GM19351 (cell line): ENCODE measurements at regions not wholly inside any gene's neighbourhood (a gene's known extent, or its start where the extent isn't known, plus 50 kb on each side); places are given as distances from the start of the nearest gene placed in this dataset.
A peak's percentile ranks its signal among the peaks of the same experiment; 100 is the strongest.

Experiments used
- ATAC-seq: cut with Tn5 transposase; IDR thresholded peaks from one replicate; pipeline ENCODE4 v1.9.1; 2021; ENCODE audit warnings: mild to moderate bottlenecking, moderate library complexity; ENCODE audit not compliant: unreplicated experiment

DNA sequence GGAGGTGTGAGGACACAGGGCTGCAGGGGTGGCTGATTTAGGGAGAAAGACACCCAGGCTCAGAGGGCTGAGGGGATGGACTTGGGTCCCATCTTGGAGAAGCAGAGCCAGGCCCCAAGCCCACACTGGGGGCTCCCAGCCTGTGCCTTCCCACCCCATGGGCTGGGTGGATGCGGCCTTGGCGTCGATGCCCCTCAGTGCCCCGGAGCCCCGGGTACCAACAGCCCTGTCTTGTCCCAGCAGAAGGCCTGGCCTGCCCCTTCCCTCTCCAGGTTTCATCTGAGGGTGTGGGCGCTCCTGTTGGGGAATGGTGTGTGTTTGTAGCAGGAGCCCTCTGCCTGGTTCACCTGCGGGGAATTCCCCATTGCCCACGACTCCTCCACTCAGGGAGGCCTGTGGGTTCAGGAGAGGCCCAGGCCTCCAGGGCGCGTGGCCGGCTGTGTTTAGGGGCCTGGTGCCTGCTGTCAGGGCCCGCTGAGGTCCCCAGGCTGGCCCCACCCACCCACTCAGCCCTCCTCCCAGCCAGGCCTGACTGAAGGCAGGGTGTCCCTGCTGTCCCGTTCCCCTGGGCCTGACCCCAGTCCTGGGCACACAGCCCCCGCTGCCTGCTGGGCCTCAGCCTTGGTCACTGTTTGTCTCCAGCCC, 51.1 kb upstream of the BEGAIN start:
- no peak for ATAC-seq

DNA sequence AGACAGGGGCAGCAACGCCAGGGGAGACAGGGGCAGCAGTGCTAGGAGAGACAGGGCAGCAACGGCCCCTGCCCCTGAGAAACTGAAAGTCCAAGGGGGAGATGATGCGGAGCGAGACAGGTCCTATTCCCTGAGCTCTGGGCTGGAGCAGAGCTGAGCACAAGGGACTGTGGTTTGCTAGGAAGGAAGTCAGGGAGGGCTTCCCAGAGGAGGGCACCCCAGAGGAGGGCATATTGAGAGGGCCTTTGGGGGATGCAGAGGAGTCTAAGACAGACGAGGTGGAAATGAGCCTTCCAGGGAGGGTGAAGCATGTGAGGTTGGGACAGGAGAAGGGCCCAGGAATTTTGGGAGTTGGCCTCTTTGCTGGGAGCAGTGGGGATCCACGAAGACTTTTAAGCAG, 52.1 kb upstream of the BEGAIN start:
- ATAC-seq, result no peak

DNA sequence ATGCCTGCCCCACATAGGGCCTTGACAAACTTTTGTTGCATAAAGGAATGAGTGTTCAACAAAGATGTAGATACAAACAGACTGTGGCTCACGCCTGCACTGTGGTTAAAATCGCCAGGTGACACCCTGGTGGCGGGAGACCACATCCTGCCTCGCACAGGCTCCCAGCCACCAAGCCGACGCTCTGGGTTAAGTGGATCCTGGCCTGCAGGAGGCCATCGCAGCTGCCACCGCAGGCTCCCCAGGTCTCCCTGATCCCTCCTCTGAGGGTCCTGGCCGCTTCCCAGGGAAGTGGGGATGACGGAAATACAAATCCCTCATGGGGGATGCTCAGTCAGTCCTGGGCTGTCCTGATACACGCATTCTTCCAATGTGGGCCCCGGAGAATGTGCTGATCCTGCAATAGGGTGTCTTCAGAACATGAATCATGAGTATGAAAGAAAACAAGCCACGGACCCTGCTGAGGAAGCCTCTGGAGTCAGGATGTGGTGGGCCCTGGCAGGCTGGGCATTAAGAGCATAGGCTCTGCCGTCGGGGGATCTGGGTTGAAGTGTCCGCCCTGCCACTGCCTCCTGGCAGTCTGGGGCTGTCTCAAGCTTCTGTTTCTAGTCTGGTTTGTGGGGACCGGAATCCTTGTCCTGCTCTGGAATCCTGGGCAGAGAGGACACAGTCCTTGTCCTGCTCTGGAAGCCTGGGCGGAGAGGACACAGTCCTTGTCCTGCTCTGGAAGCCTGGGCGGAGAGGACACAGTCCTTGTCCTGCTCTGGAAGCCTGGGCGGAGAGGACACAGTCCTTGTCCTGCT, 53.5 kb upstream of the BEGAIN start:
- peak; percentile 98 for ATAC-seq

DNA sequence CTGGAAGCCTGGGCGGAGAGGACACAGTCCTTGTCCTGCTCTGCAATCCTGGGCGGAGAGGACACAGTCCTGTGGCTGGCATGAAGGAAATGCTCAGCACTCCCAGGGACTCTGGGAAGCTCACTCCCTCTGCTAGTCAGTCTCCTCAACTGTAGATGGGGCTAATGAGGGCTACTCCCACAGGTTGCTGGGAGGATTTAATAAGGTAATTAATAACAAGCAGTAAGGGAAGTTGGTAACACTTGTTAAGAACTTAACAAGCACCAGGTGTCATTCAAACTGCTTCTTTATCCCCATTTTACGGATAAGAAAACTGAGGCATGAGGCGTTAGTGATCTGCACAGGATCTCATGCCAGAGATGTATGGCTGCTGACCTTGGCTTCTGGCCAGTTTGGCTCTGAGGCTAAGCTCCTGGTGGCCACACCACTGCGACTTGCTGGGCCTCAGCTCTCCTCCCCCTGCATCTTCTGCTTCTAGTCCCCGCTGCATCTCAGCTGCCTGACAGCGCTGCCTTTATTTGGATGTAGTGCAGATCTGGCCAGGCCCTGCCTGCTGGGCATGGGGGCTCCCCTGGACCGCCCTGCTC, 54.1 kb upstream of the BEGAIN start:
- no peak for ATAC-seq

DNA sequence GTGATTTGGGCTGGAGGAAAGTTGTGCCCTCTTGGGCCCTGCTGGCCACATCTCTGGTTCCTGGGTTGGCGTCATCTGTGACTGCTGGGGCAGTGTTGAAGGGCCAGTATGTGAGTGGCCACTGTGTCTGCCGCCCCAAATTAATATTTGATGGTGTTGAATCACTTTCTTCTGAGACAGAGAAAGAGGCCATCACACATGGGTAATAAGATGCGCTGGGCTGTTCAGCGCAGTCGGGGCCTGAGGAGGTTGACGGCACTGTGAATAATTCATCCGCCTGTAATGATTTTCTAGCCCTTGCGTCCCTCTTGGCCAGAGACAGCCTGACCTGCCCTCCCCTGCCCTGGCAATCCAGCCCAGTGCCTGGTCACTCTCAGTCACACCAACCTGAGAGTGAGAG, 56.2 kb upstream of the BEGAIN start:
- no peak for ATAC-seq

DNA sequence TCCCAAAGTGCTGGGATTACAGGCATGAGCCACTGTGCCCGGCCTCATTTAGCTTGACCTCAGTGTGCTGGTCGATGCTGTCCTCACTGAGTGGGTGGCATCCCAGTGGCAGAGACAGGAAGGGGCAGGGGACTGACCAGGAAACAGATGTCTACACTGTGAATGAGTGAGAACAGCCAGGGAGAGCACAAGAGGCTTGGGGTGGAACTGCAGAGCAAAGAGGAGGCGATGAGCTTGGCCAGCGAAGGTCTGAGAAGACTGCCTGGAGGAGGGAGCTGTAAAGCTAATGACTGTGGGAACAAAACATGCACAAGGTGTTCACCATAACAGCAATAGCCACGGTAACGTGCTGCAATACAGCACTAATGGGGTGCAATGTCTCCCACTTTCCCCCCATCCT, 57.2 kb upstream of the BEGAIN start:
- no peak for ATAC-seq

DNA sequence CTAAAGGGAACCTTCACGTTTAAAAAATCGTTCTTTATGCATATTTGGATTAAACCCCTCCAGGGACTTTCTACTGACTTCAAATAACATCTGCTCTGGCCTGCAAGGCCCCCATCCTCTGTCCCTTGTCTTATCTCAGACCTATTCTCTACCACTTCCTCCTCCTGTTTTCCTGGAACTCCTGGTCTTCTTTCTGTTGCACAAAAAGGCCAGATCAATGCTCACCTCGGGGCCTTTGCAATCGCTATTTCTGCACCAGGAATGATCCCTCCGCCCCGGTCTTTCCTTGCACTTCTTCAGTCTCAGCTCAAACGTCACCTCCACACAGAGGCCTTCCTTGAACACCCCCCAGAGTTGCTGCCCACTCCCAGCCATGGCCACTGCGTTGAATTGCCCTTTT, 57.6 kb upstream of the BEGAIN start:
- ATAC-seq, result no peak

DNA sequence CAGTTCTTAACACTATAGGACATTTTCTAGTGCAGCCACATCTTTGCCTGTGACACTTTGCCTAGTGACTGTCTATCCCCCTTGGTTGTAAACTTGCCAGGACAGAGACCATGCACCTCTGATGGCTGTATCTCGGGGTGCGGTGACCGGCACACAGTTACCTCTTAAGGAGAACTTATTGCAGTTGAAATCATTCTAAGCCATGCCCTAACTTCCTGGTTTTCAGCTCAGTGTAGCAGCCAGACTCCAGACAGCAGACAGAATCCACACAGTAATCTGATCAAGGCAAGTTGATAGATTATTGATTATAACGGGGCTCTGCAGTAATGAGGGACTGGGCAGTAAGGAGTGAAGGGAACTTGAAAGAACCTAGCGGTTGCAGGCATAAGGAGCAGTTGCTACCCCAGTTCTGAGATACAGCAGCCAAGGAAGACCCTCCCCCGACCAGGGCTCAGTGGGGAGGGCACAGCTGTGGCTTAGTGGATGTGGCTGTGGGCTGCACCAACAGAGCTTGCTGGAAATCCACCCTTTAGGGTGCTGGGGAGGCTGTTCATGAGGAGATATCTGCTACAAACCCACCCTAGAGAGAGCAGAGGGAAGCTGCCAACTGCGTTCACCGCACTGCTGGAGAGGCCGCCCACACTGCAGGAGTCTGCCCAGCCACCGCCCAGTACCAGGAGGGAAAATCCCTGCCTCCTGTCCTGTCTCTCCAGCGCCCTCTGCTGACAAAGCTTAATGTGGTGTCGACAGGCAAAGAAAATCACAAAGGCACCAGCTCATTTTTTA, 58.2 kb upstream of the BEGAIN start:
- peak; percentile 76 for ATAC-seq

DNA sequence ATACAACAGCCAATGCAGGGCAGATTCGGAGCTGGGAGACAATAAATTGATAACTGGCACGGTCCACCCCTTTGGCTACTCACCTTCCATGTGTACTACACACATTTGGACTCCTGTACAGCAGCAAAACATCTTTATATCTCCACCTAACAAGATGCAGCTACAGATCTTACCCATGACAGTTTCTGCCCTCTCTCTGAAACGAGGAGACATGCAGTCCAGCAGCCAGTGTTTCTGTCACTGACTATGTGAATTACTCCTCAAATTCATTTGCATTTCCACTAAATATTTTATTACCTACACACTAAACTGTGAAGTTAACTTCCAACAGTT, 58.7 kb upstream of the BEGAIN start:
- no peak for ATAC-seq

DNA sequence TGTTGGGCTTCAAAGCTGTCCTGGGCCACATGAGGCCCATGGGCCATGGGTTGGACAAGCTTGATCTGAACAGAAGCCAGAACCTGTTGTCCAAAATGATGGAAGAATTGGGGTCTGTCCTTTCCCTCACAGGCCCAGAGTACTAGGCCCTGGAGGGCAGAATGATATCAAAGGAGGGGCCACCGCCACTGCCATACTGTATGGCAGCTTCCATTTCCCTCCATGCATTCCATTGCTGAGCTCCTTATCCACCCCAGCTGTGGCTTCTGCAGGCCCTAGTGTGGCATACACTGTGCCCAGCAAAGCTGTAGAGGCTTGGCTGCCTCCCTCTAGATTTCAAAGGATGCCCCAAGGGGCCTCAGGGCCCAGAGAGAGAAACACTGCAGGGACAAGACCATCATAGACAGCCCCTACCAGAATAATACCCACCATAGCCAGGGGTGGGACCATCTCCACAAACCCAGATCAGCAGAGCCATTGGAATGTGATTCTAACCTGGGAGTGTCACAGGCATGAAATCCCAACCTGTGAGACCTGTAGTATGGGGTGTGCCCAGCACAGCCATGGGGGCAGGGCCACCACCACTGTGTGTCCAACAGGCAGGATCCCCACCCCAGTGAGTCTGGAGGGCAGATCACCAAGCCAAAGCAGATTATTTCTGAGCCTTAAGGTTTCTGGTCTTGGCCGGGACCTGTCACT, 61.4 kb upstream of the BEGAIN start:
- ATAC-seq, result no peak

DNA sequence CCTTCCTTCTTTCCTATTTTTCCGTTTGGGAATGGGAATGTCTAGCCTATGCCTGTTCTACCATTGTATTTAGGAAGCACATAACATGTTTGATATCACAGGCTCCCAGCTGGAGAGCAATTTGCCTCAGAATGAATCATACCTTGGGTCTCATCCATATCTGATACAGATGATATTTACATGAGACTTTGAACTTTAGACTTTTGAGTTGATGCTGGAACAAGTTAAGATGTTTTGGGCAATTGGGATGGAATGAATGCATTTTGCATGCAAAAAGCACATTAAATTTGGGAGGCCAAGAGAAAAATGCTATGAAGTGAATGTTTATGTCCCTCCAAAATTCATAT, 61.9 kb upstream of the BEGAIN start:
- no peak for ATAC-seq

DNA sequence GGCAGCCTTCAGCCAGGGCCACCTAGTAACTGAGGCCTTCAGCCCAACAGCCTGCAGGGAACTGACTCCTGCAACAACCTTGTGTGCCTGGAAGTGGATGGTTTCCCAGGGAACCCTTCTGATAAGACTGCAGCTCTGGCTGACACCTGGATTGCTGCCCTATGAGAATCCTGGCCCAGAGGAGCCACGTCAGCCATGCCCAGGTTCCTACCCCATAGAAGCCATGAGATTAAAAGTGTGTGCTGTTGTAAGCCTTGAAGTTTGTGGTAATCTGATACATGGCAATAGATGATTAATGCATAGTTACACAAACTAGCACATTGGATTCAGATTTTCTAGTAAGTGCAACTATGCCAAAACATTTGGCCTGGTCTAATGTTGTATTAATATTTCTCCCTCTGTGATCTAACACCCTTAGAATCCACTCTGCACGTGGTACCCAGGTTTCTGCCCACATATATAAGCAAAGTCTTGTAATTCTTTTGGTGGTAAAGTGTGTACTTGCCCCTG, 64.8 kb upstream of the BEGAIN start:
- ATAC-seq, result no peak

DNA sequence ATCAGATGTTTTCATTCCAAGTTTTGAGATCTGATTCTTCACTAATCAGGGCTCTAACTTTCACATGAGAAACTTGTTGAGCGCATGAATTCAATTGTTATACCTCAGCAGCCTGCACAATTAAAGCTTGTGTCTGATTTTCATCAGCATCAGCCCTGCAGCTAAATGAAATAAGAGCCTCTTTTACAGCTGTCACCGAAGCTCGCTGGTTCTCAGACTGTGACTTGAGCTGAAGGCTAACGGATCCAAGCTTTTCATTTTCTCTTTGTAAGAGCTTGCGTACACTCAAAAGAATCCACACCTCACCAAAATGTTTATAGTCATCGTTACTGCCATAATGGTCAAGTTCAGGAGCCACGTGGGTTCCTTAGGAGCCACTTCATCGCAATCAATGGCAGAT, 65.5 kb upstream of the BEGAIN start:
- ATAC-seq, result no peak

DNA sequence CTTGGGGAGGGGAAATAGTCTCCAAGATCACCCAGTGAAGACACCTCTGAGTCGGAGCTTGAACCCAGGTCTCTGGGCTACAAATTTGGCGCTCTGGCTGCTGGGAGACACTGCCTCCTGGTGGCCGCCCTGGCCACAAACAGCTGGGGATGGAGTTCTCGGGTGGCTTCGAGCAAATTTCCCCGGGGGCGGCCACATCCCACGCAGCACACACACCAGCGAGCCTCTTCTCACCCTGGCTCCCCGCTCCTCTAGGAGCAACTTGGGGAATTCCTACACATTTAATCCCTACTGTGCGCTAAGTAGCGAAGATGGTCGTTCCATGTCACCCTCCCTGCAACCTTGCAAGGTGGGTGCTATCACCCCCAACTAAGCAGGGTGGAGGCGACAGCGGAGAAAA, 66.2 kb upstream of the BEGAIN start:
- ATAC-seq, result no peak

DNA sequence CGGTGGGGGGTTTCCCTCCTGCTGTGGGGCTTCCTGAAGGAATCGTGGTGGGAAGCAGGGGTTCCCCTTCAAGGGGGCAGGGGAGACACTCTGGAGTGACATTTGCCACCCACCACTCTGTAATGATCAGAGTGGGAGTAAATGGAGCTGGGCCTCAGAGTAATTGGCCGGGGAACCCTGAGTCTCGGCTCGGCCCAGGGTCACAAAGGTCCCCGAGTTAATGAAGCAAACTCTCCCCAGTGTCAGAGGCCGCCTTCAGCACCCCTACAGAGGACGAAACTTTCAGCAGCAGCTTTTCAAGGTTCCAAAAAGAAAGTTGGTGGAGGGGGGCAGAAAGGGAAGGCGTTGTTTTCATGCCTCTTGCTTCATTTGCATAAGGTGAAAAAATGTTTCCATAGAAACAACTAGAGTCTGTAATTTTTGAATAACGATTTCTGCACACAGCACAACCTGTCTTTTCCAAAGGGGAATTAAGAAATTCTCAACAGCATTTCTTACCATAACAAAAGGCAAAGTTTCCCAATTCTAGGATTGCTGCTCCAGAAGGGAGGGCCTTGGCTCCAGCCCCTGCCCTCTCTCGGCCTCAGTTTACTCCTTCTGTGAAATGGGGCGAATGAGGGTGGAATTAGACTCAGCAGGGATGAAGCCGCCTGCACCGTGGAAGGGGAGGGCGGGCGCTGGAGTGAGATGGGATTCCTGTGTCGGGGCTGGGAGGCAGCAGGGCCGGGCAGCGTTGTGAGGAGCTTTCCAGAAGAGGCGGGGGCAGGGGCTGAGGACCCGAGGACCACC, 67.0 kb upstream of the BEGAIN start:
- no peak for ATAC-seq

DNA sequence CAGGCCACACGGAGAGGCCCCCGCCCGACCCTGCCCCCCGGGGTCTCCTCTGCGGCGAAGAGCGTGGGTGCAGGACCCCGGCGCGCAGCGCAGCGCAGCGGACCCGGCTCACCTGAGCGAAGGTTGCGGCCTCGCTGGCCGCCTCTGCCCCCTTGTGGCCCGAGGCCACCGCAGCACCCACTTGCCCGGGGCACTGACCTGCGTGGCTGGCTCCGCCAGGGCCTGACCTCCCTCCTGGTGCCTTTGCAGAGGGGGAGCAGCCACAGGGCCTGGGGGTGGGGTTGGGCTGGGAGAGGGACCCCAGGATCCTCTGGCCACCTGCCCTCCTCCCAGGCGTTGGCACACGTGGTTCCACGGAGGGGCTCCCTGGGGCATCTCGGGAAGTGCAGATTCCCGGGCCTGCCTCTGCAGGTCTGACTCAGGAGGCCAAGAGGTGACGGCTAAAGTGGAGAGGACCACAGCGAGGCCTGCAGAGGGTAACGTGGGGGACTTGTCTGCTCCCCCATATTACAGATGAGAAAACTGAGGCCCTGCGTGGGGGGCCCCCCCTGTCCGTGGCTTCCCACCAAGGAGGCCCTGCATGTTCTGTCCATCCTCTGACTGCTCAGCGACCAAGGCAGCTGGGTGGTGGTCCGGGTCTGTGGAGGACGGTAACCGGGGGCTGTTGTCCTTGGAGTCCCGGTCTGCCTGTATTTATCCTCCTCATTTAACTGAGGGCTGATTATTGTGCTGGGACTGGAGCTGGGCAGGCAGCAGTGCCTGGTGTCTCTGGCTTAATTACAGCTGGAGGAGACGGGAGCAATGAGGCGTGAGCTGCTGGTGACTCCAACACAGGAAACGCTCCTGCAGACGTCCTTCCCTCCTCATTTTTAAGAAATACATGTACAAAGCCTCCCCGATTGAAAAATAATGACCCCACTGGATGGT, 67.9 kb upstream of the BEGAIN start:
- peak; percentile 57 for ATAC-seq

DNA sequence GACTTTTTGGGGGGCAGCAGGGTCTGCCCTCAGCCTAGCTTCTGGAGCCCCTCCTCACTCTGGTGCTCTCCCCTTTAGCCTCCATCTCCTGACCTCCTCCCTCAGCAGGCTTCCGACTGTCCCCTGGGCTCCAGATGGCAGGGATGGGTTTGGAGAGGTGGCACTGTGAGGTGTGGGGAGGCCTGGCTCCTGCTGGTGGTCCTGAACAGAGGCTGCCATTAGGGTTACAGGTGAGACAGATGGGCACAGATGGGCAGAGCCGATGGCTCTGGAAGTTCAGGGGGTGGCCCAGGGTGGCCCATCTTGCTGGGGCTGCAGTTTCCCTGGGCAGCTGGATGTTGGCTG, 68.5 kb upstream of the BEGAIN start:
- no peak for ATAC-seq

DNA sequence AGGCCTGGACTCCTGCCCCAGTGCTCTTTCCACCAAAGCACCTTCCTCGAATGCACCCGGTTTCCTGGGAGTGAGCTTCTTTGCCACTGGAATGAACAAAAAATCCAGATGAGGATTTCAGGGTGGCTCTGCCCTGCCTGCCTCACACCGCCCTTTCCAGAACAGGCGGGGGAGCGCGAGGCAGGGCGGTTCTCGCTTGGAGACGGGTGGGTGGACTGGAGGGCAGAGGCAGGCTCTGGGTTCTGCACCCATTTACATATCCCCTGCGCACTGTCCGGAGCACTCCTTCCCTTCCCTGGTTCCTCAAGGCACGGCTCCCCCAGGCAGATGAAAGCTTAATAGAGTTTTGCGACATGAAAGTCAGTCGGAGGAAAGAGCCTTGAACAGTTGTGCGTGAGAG, 69.7 kb upstream of the DLK1 start:
- ATAC-seq, result no peak

DNA sequence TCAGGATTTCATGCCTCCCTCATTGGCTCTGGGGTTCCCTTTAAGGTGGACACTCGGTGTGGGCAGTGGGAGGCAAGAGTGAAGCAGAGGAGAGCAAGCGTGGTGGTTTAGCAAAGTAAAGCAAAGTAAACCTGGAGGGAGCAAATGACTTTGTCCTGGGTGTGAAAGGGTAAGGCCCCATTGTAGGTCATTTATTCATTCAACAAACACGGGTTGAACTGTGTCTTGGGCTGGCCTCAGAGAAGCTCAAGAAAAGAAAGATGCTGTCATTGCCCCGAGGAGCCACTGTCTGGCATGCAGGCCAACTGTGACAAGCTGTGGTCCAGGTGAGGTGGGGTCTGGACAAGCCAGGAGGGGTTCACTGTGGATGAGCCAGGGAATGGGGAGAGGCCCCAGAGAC, 68.9 kb upstream of the DLK1 start:
- ATAC-seq, result no peak
